Mucosa of rectum (tissue), 2 donors: ENCODE measurements at regions not wholly inside any gene's neighbourhood (a gene's known extent, or its start where the extent isn't known, plus 50 kb on each side); places are given as distances from the start of the nearest gene placed in this dataset.

ENCODE experiments used
- H3K27ac ChIP-seq, 2 donors: one replicate each; pipeline ENCODE4 v1.7.0; 2013; ENCODE audit warnings: inconsistent platforms in 2 of 2, low read depth in 2 of 2, low read length in 2 of 2
- H3K27me3 ChIP-seq, 2 donors: one replicate each; pipeline ENCODE4 v1.7.0; 2013; ENCODE audit warnings: low read length in 2 of 2; ENCODE audit not compliant: control insufficient read depth in 2 of 2, insufficient read depth in 2 of 2
- H3K36me3 ChIP-seq, 2 donors: one replicate each; pipeline ENCODE4 v1.7.0; 2013; ENCODE audit warnings: low read length in 2 of 2; ENCODE audit not compliant: control insufficient read depth in 2 of 2, insufficient read depth in 2 of 2
- H3K4me1 ChIP-seq, 2 donors: one replicate each; pipeline ENCODE4 v1.7.0; 2013; ENCODE audit warnings: low read length in 2 of 2, mild to moderate bottlenecking in 1 of 2; ENCODE audit not compliant: control insufficient read depth in 2 of 2, insufficient read depth in 2 of 2
- H3K4me3 ChIP-seq, 2 donors: one replicate each; pipeline ENCODE4 v1.7.0; 2013; ENCODE audit warnings: low read length in 2 of 2
- H3K9ac ChIP-seq, 2 donors: one replicate each; pipeline ENCODE4 v1.7.0; 2013; ENCODE audit warnings: low read length in 2 of 2, low read depth in 1 of 2, mild to moderate bottlenecking in 1 of 2
- H3K9me3 ChIP-seq, 2 donors: one replicate each; pipeline ENCODE4 v1.7.0; 2013; ENCODE audit warnings: low read length in 2 of 2; ENCODE audit not compliant: control insufficient read depth in 2 of 2
- donor health status: healthy.
- donor health status: Normal muscosa, but diverticular disease.

DNA sequence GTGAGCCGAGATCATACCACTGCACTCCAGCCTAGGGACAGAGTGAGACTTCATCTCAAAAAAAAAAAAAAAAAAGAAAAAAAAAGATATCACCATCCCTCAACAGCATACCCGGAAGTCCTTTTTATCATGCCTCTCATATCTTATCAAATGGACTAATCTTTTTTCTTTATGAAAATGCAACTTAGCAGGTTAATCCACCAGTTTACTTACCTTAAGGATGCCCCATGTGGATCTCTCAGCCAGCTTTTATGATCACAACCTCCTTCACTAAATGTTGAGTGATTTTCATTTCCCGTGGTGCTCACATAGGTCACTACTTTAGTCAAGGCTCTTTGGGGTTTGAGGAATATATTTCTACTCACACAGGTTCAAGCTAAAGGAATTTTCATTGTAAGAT lies 248.8 kb upstream of the TBX3 start:
- no peaks in the 10 kb centered on the region for H3K4me1 ChIP-seq
- no peaks in the 10 kb centered on the region for H3K27me3 ChIP-seq
- no peak overlapping the region for H3K4me3 ChIP-seq
- H3K9me3 ChIP-seq = peaks cover 0 to 3% of the 10 kb centered on the region in 2 donors
- H3K36me3 ChIP-seq = no peaks in the 10 kb centered on the region
- H3K9ac ChIP-seq = no peak overlapping the region
- no peak overlapping the region for H3K27ac ChIP-seq

- Histone ChIP-seq H3K9ac (no peak overlapping the region), H3K4me1 (no peaks in the 10 kb centered on the region), H3K27me3 (peaks cover 0 to 1% of the 10 kb centered on the region in 2 donors), H3K27ac (no peak overlapping the region), H3K36me3 (no peaks in the 10 kb centered on the region), H3K9me3 (peaks cover 0 to 3% of the 10 kb centered on the region in 2 donors), H3K4me3 (no peak overlapping the region)
Observed at GRCh38 chr12:114931025-114931424, 247.1 kb upstream of the TBX3 start.

- Histone ChIP-seq H3K27ac (no peak overlapping the region), H3K36me3 (no peaks in the 10 kb centered on the region), H3K27me3 (peaks cover 0 to 1% of the 10 kb centered on the region in 2 donors), H3K9me3 (peaks cover 0 to 3% of the 10 kb centered on the region in 2 donors), H3K4me3 (no peak overlapping the region), H3K9ac (no peak overlapping the region), H3K4me1 (peaks cover 0 to 2% of the 10 kb centered on the region in 2 donors)
Observed at GRCh38 chr12:114926341-114926740, 242.4 kb upstream of the TBX3 start.

DNA sequence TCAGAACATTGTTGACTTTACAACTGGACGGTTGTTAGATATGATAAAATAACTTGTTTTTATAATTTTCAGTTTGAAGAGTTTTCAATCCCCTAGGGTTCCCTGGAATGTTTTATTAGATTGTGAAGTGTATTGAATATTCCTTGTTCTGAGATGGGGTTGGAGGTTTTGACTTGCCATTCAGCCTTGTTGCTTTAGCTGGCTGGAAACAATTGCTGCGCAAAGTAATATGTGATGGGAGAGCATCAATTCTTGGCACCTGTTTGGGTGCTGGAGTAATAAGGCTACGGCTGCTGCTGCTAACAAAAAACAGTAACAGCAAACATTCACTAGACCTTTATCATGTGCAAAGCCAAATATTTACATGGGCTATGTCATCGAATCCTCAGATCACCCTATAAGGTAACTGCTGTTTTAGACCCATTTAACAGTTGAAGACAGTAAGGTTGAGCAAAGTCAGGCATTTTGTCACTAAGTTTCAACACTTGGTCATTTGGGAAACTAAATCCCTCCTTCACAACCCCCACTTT lies 241.0 kb upstream of the TBX3 start:
- H3K27ac ChIP-seq = no peak overlapping the region
- no peaks in the 10 kb centered on the region for H3K36me3 ChIP-seq
- peaks cover 0 to 1% of the 10 kb centered on the region in 2 donors for H3K27me3 ChIP-seq
- H3K9ac ChIP-seq = no peak overlapping the region
- H3K9me3 ChIP-seq = no peaks in the 10 kb centered on the region
- H3K4me1 ChIP-seq = peaks cover 0 to 2% of the 10 kb centered on the region in 2 donors
- no peak overlapping the region for H3K4me3 ChIP-seq

DNA sequence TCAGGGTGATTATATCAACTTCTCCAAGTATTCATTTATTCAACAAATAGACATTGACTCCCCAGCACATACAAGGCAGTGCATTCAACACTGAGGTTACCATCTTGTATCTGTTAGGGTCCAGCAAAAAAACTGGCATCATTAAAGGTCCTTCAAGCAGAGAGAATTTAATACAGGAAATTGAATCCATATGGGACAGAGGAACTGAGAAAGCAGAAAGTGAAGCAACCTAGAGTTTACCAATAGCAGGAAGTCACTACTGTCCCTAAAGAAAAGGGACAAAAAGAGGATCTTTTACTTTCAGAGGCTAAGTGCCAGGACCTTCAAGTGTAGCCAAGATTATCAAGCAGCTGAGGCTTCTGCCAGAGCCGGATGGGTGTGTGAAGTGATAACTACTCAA lies 237.8 kb upstream of the TBX3 start:
- Histone ChIP-seq H3K4me3 (no peak overlapping the region), H3K9ac (no peak overlapping the region), H3K36me3 (no peaks in the 10 kb centered on the region), H3K4me1 (peaks cover 2 to 3% of the 10 kb centered on the region in 2 donors), H3K27me3 (no peaks in the 10 kb centered on the region), H3K27ac (no peak overlapping the region), H3K9me3 (no peaks in the 10 kb centered on the region)

DNA sequence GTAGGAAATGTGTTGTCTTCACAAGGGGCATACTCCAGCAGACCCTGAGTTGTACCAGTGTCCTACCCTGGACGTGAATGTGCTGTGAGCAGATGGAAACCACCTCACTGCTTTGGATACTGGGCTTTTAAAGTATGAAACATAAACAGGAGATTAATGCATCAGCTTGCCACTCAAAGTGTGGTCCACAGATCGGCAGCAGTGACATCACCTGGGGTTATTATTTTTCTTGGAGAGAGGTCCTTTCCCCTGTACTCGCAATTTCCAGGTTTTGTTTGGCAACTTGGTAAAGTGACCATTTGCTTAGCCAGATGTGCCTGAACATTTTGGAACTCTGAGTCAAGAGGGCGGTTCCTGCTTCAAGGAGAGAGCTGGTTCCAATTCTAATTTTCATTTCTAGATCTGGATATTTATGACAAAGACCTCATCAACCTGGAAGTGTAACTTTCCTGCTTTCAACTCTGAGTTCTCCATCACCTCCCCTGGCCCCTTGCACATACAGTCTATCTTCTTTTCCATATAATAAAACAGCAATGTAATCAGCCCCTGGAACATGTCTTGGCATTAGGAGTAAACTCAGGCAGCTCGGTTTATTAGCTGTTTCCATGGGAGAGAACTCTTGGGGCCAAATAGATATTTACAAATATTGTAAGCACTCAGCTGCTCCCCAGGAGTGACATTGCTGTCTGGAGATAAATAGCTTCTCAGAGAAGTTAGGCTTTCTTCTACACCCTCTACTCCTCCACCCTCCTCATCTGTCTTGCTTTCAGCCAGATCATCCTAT lies 237.0 kb upstream of the TBX3 start:
- H3K27ac ChIP-seq = peak overlapping the region; percentile 27 to 32
- H3K9ac ChIP-seq = no peak overlapping the region

DNA sequence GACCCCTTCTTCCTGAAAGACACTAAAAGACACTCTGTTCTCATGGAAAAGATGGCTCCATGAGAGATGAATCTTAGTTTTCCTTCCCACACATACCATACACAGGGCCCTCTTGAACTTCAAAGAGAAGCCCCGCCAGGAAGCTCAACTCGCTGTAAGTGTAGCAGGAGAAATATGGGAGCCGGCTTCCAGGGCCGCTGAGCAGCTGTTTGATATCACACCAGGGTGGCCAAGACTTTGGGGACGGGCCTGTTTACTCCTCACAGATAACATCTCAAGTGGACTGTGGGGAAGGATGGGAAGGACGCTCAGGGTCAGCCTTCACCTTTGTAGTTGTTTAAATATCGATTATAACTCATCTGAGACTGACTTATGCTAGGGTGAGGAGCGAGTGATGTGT lies 235.5 kb upstream of the TBX3 start:
- H3K4me3 ChIP-seq = no peak overlapping the region
- H3K9me3 ChIP-seq = no peaks in the 10 kb centered on the region
- peak overlapping the region in 1 of 2 donors; percentile 19 for H3K27ac ChIP-seq
- H3K9ac ChIP-seq = no peak overlapping the region
- H3K36me3 ChIP-seq = no peaks in the 10 kb centered on the region
- peaks cover under 1 to 3% of the 10 kb centered on the region in 2 donors for H3K4me1 ChIP-seq
- H3K27me3 ChIP-seq = no peaks in the 10 kb centered on the region

More for the DNA sequence above, 237.0 kb upstream of the TBX3 start:
- no peaks in the 10 kb centered on the region for H3K27me3 ChIP-seq
- H3K9me3 ChIP-seq = no peaks in the 10 kb centered on the region
- H3K4me1 ChIP-seq = peaks cover 2 to 3% of the 10 kb centered on the region in 2 donors
- no peaks in the 10 kb centered on the region for H3K36me3 ChIP-seq
- H3K4me3 ChIP-seq = no peak overlapping the region

DNA sequence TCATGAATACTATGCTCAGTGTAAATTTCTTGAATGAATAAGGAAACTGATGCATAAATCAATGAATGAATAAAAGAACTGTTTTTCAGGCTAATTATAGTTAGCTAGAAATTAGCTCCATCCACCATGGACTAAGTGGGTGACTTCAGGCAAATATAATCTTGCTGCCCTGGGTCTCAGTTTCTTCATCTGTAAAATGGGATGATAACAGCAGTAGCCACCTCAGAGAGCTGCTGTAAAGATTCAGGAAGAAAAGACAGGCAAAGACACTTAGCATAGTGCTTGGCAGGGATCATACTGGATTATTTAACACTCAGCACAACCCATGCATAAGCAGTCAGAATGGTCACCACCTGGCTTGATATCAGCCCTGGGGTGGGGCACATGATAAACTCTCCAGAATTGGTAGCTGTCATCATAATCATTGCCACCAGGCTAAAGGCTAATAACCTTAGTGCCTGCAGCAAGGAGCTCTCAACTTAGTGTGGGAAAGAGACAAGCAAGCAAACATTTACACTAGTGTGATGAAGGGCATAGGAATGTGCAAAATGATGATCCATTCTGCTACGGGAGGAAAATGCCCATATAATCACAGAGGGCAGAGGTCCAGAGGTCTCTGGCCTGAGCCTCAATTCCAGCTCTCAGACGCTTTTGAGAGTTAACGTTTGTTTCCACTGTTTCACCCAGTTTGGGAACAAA lies 234.7 kb upstream of the TBX3 start:
- no peaks in the 10 kb centered on the region for H3K27me3 ChIP-seq
- H3K27ac ChIP-seq = peak overlapping the region in 1 of 2 donors; percentile 19

GRCh38 chr12:114917953-114918352 lies 234.0 kb upstream of the TBX3 start:
- H3K9ac ChIP-seq = no peak overlapping the region
- peaks cover 0 to 3% of the 10 kb centered on the region in 2 donors for H3K4me1 ChIP-seq
- no peaks in the 10 kb centered on the region for H3K27me3 ChIP-seq
- no peak overlapping the region for H3K27ac ChIP-seq
- no peaks in the 10 kb centered on the region for H3K9me3 ChIP-seq
- H3K4me3 ChIP-seq = no peak overlapping the region
- H3K36me3 ChIP-seq = no peaks in the 10 kb centered on the region

More for the DNA sequence above, 234.7 kb upstream of the TBX3 start:
- no peaks in the 10 kb centered on the region for H3K9me3 ChIP-seq
- H3K4me1 ChIP-seq = peaks cover 0 to 3% of the 10 kb centered on the region in 2 donors
- no peak overlapping the region for H3K4me3 ChIP-seq
- no peaks in the 10 kb centered on the region for H3K36me3 ChIP-seq
- no peak overlapping the region for H3K9ac ChIP-seq

DNA sequence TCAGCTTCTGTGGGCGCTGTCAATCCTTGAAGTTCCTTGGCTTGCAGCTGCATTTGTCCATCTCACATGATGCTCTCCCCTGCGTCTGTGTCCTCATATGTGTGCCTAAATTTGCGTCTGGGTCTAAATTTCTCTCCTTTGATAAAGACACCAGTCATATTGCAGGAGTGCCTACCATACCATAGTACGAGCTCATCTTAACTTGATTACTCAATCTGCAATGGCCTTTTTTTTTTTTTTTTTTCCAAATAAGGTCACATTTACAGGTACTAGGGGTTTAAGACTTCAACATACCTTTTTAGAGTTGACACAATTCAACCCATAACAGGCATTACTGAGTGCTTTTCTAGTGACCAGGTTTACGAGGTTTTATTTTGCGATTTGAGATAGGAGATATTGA lies 233.3 kb upstream of the TBX3 start:
- no peaks in the 10 kb centered on the region for H3K9me3 ChIP-seq
- peaks cover 0 to 3% of the 10 kb centered on the region in 2 donors for H3K4me1 ChIP-seq
- H3K27me3 ChIP-seq = no peaks in the 10 kb centered on the region
- no peaks in the 10 kb centered on the region for H3K36me3 ChIP-seq
- H3K27ac ChIP-seq = no peak overlapping the region
- no peak overlapping the region for H3K4me3 ChIP-seq
- H3K9ac ChIP-seq = no peak overlapping the region
